ENCODE measurements at regions not wholly inside any gene's neighbourhood (a gene's known extent, or its start where the extent isn't known, plus 50 kb on each side); places are given as distances from the start of the nearest gene placed in this dataset.
"Not testable (repeated sequence)": the region's sequence is repeated elsewhere in the genome, so short reads cannot be mapped to it uniquely, and the experiment has no call there.

DNA sequence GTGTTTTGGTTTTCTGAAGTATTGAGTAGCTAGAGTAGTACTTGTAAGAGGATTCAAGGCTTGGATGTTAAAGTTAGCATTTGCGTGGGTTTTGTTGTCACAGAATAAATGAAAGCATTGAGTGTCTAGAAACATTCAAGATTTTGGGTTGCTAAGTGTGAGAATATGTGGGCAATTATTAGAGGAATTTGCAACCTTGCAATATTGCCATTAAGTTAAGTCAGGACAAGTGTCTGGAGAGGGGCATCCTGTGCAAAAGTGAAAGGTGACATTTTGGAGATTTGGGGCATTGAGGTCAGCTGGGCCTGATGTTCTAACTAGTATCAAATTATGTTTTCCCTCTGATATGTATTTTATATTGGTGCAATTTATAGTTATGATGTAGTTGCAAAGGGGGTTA, 533.9 kb upstream of the GRID2 start:
- TF ChIP-seq, protein P1, sequence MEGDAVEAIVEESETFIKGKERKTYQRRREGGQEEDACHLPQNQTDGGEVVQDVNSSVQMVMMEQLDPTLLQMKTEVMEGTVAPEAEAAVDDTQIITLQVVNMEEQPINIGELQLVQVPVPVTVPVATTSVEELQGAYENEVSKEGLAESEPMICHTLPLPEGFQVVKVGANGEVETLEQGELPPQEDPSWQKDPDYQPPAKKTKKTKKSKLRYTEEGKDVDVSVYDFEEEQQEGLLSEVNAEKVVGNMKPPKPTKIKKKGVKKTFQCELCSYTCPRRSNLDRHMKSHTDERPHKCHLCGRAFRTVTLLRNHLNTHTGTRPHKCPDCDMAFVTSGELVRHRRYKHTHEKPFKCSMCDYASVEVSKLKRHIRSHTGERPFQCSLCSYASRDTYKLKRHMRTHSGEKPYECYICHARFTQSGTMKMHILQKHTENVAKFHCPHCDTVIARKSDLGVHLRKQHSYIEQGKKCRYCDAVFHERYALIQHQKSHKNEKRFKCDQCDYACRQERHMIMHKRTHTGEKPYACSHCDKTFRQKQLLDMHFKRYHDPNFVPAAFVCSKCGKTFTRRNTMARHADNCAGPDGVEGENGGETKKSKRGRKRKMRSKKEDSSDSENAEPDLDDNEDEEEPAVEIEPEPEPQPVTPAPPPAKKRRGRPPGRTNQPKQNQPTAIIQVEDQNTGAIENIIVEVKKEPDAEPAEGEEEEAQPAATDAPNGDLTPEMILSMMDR (IDR thresholded peaks at IDR 0.05; ENCODE audit: low read depth, low read length, missing control alignments): no peak
- no peak overlapping the region for H3K4me3 ChIP-seq (replicated peaks; ENCODE audit: low read depth, low read length)
- DNase-seq (ENCODE audit: extremely low read depth, low read depth): no peak

DNA sequence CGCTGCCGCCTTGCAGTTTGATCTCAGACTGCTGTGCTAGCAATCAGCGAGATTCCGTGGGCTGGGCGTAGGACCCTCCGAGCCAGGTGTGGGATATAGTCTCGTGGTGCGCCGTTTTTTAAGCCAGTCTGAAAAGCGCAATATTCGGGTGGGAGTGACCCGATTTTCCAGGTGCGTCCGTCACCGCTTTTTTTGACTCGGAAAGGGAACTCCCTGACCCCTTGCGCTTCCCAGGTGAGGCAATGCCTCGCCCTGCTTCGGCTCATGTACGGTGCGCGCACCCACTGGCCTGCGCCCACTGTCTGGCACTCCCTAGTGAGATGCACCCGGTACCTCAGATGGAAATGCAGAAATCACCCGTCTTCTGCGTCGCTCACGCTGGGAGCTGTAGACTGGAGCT, 512.1 kb upstream of the GRID2 start:
- H3K4me3 ChIP-seq (replicated peaks; ENCODE audit: low read depth, low read length): not testable (repeated sequence)

DNA sequence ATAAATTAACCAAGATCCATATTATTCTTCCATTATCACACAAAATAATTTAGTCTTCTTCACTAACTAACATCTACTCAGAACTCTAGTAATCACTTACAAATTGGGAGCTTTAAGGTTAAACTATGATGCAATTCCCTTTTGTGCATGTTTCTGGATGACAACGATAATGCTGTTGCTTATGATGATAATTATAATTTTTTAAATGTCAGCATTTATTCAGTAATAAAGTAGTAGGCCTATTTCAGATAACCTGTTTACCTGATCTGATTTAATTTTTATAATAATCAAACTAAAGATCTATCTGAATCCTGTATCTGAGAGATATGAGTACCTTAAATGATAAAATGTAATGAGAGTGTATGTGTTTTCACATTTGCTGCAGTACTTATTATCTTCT, 507.8 kb upstream of the GRID2 start:
- TF ChIP-seq, protein P1 (IDR thresholded peaks at IDR 0.05; ENCODE audit: low read depth, low read length, missing control alignments): no peak
- H3K4me3 ChIP-seq (replicated peaks; ENCODE audit: low read depth, low read length): no peak overlapping the region
- no peak for DNase-seq (ENCODE audit: extremely low read depth, low read depth)

More for the DNA sequence above, 512.1 kb upstream of the GRID2 start:
- DNase-seq (ENCODE audit: extremely low read depth, low read depth): not testable (repeated sequence)

DNA sequence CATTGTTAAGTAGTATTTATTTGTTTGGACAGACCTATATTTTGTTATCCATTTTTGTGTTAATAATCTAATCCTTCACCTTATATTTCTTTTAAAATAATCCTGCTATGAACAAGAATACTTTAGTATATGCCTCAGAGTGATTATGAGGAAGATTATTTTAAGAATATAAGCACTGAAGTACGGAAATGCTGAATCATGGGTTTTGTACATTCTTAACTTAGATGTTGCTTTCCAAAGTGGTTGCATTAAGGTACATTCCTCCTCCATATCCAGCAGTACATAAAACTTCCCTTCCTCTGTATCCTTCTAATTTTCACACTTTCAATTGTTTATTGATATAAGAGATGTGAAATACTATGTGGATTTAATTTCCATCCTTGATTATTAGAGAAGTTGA, 491.4 kb upstream of the GRID2 start:
- no peak overlapping the region for H3K4me3 ChIP-seq (replicated peaks; ENCODE audit: low read depth, low read length)
- DNase-seq (ENCODE audit: extremely low read depth, low read depth): no peak
- TF ChIP-seq, protein P1 (IDR thresholded peaks at IDR 0.05; ENCODE audit: low read depth, low read length, missing control alignments): no peak

DNA sequence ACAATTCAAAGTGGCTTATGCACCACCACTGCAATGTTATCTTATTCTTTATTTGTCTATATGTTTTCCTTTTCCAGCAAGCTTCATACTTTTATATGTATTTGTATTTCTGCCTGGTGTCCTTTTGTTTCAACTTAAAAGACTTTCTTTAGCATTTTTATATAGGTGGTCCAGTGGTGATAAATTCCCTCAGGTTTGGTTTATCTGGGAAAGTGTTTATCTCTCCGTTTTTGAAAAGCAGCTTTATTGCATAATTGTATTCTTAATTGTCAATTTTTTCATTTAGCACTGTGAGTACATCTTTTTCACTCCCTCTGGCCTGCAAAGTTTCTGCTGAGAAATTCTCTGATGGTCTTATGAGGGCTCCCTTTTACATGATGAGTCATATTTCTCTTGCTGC, 479.0 kb upstream of the GRID2 start:
- H3K4me3 ChIP-seq (replicated peaks; ENCODE audit: low read depth, low read length): no peak overlapping the region
- TF ChIP-seq, protein P1 (IDR thresholded peaks at IDR 0.05; ENCODE audit: low read depth, low read length, missing control alignments): no peak
- no peak for DNase-seq (ENCODE audit: extremely low read depth, low read depth)

DNA sequence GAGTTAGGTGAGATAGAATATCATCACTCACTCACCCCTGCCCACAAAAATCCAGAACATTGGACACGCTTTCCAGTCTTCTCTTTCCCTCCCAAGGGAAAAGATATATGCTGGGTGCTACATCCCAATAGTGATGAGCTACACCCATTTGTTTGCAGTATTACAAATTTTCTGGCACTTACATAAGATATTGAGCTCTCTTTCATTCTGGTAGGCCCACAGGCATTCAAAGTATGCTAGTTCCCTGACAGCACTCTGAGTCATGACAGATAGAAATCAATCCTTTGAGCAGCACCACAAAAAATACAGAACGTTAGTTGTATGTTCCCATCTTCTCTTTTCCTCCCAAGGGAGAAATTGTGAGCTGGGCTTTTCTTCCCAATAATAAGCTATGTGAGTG, 477.6 kb upstream of the GRID2 start:
- DNase-seq (ENCODE audit: extremely low read depth, low read depth): no peak
- TF ChIP-seq, protein P1 (IDR thresholded peaks at IDR 0.05; ENCODE audit: low read depth, low read length, missing control alignments): no peak

DNA sequence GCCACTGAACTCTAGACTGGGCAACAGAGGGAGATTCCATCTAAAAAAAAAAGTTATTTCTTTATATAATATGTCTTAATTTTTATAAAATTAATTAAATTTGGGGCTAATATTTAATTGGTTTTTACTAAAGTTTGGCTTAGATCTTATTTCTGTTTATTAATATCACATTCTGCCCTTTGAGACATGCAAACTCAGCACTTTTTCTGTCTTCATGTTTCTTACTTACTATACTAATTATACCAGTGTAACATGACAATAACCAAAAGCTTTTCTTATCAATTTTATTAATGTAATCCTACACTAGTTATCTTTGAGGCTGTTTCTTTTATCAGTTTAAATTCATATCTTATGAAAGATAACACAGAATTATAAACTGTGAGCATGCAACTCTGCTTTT, 475.9 kb upstream of the GRID2 start:
- H3K4me3 ChIP-seq (replicated peaks; ENCODE audit: low read depth, low read length): no peak overlapping the region
- TF ChIP-seq, protein P1 (IDR thresholded peaks at IDR 0.05; ENCODE audit: low read depth, low read length, missing control alignments): no peak
- DNase-seq (ENCODE audit: extremely low read depth, low read depth): no peak

More for the DNA sequence above, 477.6 kb upstream of the GRID2 start:
- no peak overlapping the region for H3K4me3 ChIP-seq (replicated peaks; ENCODE audit: low read depth, low read length)
